Hematopoietic multipotent progenitor cell treated with erythropoietin and hydrocortisone succinate and interleukin-3 and kit ligand, for 6 days (in vitro differentiated cells): ENCODE measurements at regions not wholly inside any gene's neighbourhood (a gene's known extent, or its start where the extent isn't known, plus 50 kb on each side); places are given as distances from the start of the nearest gene placed in this dataset.
"Not testable (repeated sequence)": the region's sequence is repeated elsewhere in the genome, so short reads cannot be mapped to it uniquely, and the experiment has no call there.

Experiments used
- DNase-seq: peaks from one replicate; pipeline ENCODE4 v3.0.0-alpha.2; 2015

- no peak for DNase-seq
Measured at GRCh38 chr6:85005494-85005893, 241.1 kb upstream of the TBX18 start.

GRCh38 chr6:85004361-85004995 lies 240.1 kb upstream of the TBX18 start:
- no peak for DNase-seq

- no peak for DNase-seq
Measured at GRCh38 chr6:85002847-85003246, 238.4 kb upstream of the TBX18 start.

GRCh38 chr6:85000001-85000400 lies 235.6 kb upstream of the TBX18 start:
- DNase-seq = no peak

GRCh38 chr6:84998223-84998622 lies 233.8 kb upstream of the TBX18 start:
- DNase-seq = no peak

- not testable (repeated sequence) for DNase-seq
Measured at GRCh38 chr6:84988766-84989165, 224.4 kb upstream of the TBX18 start.

GRCh38 chr6:84985490-84985889 lies 221.1 kb upstream of the TBX18 start:
- not testable (repeated sequence) for DNase-seq

GRCh38 chr6:84979541-84979940 lies 215.1 kb upstream of the TBX18 start:
- no peak for DNase-seq

GRCh38 chr6:84977363-84977705 lies 212.9 kb upstream of the TBX18 start:
- DNase-seq = no peak

- no peak for DNase-seq
Measured at GRCh38 chr6:84976526-84977362, 212.3 kb upstream of the TBX18 start.

- DNase-seq = no peak
Measured at GRCh38 chr6:84975316-84975715, 210.9 kb upstream of the TBX18 start.

GRCh38 chr6:84973606-84974005 lies 209.2 kb upstream of the TBX18 start:
- no peak for DNase-seq

GRCh38 chr6:84967965-84968364 lies 203.6 kb upstream of the TBX18 start:
- DNase-seq = no peak

- peak; percentile 42 for DNase-seq
Measured at GRCh38 chr6:84967389-84967788, 203.0 kb upstream of the TBX18 start.

GRCh38 chr6:84953111-84953755 lies 188.8 kb upstream of the TBX18 start:
- no peak for DNase-seq

GRCh38 chr6:84944926-84945325 lies 180.5 kb upstream of the TBX18 start:
- not testable (repeated sequence) for DNase-seq

- no peak for DNase-seq
Measured at GRCh38 chr6:84943905-84944304, 179.5 kb upstream of the TBX18 start.

- DNase-seq = not testable (repeated sequence)
Measured at GRCh38 chr6:84941609-84942008, 177.2 kb upstream of the TBX18 start.

GRCh38 chr6:84929212-84929611 lies 164.8 kb upstream of the TBX18 start:
- DNase-seq = no peak

- no peak for DNase-seq
Measured at GRCh38 chr6:84927551-84927950, 163.2 kb upstream of the TBX18 start.

- DNase-seq = no peak
Measured at GRCh38 chr6:84926189-84927155, 162.1 kb upstream of the TBX18 start.

GRCh38 chr6:84921891-84922290 lies 157.5 kb upstream of the TBX18 start:
- no peak for DNase-seq

- DNase-seq = no peak
Measured at GRCh38 chr6:84920021-84920420, 155.6 kb upstream of the TBX18 start.
